SHP77 (cell line): ENCODE measurements at regions not wholly inside any gene's neighbourhood (a gene's known extent, or its start where the extent isn't known, plus 50 kb on each side); places are given as distances from the start of the nearest gene placed in this dataset.
"Not testable (repeated sequence)": the region's sequence is repeated elsewhere in the genome, so short reads cannot be mapped to it uniquely, and the experiment has no call there.

Source experiments
- DNase-seq, 2 experiments: peaks; one replicate each; lab custom pipeline; 2025; lab: John Stamatoyannopoulos, UW

DNA sequence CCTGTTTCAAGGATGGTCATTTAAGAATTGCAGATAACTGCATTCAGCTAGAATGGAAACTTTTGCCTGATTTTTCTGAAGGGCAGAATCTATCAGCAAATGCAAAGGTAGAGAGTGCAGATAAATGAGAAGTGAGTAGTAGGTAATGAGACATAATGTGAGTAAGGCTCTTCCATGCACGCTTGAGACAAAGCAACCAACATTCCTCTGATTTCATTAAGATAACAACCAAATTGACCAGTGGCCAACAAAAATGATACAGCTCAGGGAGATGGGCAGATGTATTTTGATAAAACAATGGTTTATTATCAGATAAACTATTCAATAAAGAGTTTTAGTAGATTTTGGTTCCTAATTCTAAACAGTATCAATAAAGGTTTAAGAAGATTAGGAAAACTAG lies 404.4 kb upstream of the PBX1 start:
- no peak for DNase-seq

DNA sequence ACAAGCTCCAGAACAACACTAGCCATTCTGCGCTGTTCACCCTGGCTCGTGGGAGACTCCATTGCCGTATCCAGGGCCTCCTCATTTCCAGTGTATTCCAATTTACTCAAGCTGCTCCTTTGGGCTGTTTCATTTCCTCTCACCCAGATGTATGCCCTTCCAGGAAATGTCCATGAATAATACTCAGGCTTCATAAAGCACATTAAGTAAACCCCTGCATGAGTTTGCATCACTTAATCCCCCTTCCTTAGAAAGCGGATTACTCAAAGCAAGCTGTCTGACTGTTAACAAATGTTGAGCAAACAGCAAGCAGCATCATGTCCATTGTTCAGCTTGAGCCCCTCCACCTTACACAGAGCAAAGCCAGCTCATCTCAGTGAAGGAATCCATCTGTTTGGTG lies 403.6 kb upstream of the PBX1 start:
- DNase-seq, result peak in 1 of 2 experiments; percentile 9

DNA sequence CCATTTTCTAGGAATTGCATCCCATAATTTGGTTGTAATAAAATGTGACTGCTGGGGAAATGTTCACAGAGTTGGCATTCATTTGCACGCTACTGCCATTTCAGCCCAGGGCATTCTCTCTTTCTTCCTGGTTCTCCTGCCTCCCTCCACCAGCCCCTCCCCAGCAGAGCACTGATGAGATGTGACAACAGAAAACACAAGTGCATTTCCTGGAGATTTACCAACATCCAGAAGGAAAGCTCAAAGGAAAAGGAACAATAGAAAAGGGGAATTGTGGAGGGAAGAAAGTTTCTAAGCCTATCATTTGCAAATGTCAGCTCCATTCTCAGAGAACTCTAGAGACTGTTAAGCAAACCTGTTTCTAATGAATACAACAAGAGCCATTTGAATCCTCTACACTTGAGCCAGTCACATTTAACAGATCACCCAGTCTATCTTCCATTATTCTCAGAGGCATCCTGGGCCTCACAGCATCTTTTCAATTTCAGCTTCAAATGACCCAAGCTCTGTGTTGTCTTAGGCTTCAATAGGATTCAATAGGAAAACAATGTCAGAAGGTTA lies 395.6 kb upstream of the PBX1 start:
- DNase-seq, result no peak

DNA sequence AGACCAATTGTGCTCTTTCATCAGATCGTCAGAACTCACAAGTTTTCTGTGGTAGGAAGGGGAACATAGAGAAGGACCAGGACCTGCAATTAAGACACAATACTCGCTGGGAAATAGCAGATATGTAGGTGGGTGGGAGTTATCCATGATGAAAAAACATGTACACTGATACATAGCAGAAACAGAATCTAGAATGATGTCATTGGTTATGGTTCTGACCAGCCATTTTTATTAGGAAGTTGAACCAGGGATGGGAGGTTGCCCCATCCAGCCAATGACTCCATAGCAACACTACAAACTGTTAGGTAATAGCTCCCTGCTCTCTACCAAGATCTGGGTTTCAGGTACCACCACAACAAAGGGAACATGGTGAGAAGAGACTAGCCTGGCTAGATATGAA lies 393.5 kb upstream of the PBX1 start:
- DNase-seq, result no peak

DNA sequence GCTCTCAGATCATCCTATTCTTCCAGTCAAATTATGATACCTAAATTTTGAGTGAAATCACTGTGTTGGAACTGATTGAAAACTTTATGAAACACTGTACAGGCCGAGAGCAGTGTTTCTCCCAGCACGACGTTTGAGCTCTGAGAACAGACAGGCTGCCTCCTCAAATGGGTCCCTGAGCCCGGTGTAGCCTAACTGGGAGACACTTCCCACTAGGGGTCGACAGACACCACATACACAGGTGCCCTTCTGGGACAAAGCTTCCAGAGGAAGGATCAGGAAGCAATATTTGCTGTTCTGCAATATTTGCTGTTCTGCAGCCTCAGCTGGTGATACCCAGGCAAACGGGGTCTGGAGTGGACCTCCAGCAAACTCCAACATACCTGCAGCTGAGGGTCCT lies 392.5 kb upstream of the PBX1 start:
- DNase-seq, result not testable (repeated sequence)

DNA sequence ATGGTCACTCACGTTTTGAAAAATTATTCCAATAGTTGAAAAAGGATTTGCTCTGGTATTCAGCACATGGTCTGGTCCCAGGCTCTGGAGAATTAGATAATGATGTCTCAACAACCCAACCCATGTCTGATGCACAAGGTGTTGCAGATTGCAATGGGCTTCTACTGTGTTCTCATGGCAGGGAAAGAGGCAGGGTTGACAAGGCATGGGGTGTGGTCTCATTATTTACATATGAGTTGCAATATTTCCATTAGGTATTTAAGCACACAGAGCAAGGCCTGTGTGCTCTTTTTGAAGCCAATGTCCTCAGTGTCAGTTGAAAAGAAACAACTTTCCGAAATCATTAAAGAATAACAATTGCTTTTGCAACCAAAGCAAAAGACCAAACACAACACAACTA lies 381.9 kb upstream of the PBX1 start:
- no peak for DNase-seq

DNA sequence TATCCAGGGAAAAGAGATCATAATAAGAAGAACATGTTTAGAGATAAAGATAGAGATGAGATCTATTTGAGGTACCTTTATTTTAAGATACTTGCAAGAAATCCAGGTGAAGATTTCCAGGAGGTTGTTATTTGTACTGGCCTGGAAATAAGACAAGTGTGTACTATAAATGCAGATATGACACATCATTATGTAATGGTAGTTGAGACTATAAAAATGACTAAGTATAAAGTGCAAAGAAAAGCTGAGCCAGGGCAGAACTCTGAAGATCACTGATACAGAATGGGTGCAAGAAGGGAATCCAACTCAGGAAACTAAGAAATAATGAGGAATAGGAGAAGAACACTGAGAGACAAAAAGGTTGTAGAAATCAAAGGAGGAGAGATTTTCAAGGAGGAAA lies 378.2 kb upstream of the PBX1 start:
- DNase-seq, result no peak

DNA sequence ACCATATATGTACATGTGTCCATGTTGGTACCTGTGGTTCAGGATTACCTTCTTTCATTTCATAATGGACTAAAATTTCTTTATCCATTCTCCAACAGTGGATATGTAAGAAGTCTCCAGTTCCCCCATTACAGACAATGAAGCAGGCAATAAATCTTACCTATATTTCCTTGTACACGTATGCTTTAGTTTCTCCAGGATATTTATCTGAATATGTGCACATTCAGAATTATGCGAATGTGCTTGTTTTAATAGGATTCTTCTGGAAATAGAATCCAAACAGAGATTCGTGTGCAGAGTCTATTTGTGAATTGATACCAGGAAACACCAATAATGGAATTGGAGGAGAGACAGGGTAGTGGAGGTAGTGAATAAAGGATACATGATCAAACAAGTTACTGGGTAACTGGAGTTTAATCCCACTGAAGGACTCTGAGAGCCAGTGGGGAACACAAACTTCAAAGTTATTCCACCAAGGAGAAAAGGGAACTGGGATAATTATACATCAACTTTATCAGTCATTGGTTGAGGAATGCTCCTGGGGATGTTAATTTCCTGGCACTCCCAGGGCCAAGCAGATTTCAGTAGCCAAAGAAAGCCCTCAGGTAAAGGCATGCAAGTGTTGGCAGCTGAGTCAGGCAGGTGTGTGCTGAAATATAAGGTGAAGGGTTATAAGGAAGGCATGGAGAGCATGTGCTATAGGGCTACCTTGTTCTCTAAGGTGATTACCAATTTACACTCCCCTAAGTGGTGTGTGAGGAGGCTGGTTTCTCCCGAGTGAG lies 374.9 kb upstream of the PBX1 start:
- no peak for DNase-seq

DNA sequence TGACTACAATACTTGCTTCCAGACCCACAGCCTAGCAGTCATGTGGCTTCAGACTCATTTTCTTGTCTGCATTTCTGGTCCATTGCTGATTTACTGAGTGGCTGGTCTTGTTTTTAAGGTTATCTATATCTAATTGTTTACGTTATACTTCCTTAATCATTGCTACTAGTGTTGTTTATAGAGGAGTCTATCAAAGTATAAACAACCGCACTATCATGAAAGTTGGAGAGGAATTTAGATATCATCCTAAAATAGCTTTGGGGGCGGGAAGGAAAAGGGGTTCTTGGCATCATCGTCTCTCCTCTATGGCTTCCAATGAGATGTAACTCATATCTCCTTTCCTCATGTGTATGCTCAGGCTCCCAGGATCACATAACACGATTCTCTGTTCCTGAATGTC lies 372.1 kb upstream of the PBX1 start:
- DNase-seq, result no peak

DNA sequence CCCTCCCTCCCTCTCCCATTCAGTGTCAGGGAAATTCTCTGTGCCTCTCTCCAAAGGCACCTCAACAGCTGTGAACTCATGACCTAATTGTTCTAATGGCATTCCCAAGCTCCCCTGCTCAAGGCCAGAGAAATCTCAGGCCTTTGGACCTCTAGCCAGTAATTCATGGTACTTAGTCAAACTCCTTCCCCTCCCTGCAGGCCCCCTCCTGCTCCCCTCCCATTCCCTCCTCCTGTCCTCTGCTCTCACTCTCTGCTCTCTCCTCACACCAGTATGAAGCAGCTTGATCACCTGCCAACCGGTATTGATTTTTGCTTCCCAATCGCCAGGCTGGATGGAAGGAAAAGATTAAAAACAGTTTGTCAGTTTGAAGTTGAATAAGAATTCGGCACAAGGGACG lies 370.5 kb upstream of the PBX1 start:
- peak; percentile 32 to 34 for DNase-seq

DNA sequence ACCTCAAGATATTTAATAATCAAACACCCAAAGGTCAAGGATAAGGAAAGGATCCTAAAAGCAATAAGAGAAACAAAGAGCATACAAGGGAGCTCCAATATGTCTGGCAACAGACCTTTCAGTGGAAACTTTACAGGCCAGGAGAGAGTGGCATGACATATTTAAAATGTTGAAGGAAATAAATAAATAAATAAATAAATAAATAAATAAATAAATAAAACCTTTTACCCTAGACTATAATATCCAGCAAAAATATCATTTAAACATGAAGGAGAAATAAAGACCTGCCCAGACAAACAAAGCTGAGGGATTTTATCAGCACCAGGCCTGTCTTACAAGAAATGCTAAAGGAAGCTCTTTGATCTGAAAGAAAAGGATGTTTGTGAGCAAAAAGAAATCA lies 367.8 kb upstream of the PBX1 start:
- no peak for DNase-seq

DNA sequence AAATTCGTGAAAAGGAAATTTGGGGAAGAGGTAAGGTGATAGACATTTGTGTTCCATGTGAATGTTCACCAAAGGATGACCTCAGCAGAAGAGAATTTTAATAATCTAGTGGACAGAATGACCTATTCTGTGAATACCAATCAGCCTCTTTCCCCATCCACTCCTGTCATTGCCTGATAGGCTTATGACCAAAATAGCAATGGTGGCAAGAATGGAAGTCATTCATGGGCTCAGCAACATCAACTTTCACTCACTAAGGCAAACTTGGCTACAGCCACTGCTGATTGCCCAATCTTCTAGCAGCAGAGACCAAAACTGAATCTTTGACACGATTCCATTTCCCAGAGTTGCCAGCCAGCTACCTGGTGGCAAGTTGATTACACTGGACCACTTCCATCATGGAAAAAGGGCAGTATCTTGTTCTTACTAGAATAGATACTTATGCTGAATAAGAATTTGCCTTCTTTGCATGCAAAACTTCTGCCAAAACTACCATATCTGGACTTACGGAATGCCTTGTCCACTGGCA lies 348.7 kb upstream of the PBX1 start:
- no peak for DNase-seq

DNA sequence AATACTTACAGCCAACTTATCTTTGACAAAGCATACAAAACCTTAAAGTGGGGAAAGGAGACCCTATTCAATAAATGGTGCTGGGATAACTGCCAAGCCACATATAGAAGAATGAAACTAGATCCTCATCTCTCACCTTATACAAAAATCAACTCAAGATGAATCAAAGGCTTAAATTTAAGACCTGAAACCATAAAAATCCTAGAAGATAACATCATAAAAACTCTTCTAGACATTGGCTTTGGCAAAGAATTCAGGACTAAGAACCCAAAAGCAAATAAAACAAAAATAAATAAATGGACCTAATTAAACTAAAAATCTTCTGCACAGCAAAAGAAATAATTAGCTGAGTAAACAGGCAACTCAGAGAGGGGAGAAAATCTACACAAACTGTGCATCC lies 335.6 kb upstream of the PBX1 start:
- no peak for DNase-seq

DNA sequence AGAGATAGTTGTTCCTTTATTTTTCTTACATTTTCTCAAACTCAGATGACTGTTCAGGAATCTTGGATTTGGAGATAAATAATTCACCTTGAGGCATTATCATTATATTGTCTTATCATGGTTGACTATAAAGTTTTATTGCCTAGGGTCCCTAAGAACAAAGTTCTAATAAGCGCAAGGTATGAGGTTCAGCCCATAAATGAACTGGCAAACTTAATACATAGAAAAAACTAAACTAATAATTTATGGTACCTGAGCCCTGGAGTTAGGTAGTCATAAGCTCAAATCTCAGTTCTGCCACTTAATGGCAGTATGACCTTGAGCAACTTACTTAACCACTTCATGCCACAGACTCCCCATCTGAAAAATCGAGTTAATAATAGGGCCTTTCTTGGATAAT lies 334.0 kb upstream of the PBX1 start:
- no peak for DNase-seq

DNA sequence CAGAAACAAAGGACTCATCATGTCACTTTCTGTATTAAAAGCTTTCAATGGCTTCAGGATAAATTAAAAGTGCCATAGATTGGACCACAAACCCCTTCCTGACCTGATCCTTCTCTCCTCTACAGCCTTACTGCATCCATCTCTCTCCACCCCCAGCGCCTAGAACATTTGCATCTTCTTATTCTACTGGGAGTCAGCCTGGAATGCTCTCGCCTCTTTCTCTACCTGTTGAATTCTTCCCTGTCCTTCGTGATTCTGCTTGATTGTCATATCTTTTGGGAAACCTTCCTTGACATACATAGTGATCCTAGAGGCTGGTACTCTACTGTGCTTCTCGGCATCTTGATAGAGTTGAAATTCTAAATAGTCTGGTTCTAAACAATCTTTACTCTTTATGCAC lies 332.0 kb upstream of the PBX1 start:
- no peak for DNase-seq

DNA sequence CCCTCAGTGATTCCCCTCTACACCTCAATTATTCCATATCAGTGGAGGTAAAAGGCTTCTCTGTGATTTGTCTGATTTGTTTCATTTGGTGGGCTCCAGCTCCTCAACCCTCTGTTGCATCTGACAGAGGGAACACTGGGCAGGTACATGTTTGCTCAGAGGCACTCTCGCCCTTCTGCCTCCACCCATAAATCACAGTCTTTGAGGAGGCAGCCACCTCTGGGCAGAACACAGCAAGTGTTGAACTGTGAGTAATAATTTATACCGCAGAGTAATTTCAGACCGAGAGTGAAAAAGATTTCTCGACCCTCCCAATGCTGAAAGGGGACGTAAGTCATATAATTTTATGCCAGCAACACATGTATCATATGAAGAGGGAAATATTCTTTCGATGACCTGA lies 330.1 kb upstream of the PBX1 start:
- peak in 1 of 2 experiments; percentile 15 for DNase-seq

DNA sequence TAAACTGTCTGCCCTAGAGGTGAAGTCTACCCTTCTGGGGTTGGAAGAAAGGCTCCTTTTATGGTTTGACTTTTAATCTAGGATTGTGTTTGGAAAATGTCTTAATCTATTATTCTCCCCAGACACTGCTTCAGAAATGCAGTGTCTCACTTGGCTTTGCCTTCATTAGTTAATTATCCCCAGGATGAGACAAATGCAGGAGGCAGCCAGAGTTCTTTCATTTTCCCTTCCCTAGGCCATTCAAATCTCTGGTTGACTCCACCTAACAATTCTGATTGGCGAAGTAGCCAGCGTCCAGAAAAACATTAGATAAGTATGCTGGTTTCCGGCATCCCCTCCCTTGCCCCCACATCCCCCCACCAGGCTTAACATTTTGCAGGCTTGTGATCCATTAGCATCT lies 325.8 kb upstream of the PBX1 start:
- DNase-seq, result no peak

DNA sequence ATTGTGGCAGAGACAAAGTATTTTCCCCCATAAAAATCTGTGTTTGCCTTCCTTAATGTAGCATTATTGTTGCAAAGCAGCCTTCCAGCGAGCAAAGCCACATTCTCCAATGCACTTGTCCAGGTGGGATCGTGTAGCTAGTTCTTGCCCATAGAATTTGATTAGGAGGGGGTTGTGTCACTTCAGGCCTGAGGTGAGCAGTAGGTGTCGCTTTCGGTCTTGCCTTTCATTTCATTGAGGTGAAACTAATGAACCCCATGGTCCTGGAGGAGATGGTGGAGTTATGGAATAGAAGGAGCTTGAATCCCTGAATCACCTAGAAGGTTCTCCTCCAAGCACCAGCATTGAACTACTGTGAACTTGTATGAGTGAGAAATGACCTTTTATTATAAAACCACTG lies 318.9 kb upstream of the PBX1 start:
- no peak for DNase-seq

DNA sequence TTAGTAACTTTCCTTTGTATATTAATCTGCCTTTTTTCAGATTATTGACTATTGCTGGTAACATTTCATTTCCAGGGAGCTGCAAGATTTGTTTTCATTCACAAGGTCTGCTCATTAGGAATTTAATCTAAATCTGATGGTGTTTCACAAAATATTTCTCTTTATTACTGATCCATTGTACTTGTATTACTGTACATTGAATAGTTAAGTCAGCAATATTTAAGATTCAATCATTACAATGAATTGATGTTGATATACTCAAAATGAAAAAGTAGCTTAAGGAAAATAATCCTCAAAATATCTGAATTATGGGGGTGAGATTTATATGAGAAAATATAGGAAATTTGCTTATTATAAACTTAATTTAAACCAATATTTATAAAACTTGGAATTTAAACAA lies 308.6 kb upstream of the PBX1 start:
- DNase-seq, result no peak

DNA sequence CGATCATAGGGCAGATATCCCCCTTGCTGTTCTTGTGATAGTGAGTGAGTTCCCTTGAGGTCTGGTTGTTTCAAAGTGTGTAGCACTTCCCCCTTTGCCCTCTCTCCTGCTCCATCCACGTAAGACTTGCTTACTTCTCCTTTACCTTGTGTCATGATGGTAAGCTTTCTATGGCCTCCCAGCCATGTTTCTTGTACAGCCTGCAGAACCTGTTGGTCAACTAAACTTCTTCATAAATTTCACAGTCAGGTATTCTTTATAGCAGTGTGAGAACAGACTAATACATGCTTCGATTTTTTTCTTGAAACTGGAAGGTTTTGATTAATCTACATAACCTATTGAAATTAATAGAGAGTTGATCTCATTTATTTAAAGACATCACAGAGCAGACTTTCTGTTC lies 302.5 kb upstream of the PBX1 start:
- no peak for DNase-seq

DNA sequence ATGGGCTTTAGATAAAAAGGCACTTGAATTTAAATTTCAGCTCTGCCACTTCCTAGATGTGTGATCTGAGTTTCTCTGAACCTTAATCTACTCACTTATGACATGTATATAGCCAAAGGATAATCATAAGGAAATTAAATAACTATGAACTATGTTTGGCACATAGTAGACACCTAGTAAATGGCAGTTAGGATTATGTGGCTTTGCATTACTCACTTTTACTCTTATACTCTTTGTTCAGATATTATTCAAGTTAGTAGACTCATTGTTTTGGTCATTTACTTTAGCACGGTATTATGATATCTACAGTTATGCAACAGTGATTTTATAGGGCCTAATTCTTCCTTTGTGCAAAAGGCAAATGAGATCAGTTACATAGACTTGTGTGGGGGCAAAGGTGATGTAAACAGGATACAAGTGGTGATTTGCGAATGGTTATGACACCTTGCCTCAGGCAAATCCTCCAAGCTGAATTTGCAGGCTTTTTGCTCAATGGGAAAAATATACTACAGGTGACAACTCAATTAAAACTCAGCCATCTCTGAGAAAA lies 297.2 kb upstream of the PBX1 start:
- no peak for DNase-seq

DNA sequence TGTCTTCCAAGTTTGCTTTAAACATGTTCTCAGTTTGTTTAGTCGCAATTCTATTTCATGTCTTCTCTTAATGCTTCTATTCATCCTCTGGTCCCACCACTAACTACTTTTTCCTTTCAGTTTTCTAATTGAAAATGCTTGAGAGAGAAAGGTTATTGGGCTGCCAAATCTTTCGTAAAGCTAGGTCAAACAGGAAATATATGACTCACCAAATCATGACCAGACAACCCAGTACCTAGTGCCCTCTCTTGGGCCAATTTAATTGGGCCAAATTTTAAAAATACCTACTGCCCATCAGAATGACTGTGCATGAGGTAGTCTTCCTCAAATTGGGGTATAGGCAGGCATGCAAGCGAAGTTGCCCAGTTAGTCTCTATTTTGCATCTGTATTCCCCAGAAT lies 295.4 kb upstream of the PBX1 start:
- DNase-seq, result no peak

DNA sequence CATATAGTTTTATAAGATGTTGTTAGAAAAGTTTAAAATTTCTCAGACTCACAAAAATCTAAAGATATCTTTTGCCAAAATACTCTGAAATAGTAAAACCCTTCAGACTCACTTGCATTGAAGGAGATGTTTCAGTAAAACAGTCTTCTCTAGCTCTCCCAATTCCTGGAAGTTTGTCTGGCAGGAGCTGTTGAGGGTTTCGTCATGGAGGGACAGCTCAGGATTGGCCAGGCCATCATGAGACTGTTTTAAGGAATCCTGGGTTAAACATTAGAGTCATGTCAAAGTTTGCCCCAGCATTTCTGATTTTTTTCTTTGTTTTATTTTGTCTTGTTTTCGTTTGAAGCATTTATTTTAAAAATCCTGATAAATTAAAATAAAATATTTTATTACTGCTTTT lies 293.8 kb upstream of the PBX1 start:
- no peak for DNase-seq

DNA sequence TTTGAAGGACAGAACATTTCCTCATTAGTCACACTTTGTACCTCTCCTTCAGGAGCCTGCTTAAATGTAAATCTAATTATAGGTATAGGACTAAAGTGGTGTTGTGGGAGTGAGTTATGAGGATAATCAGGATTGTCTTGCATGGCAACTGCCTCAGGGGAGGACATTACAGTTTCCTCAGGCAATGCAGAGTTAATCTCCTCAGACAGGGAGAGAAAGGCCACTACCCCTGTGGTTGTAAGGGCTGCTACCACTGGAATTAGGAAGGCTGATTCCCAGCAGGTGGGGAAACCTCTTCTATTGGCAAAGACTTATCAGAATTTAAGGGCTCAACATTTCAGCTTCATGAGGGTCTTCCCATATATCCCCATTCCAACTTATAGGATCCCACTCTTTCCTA lies 286.8 kb upstream of the PBX1 start:
- DNase-seq, result no peak
